ENCODE measurements at regions not wholly inside any gene's neighbourhood (a gene's known extent, or its start where the extent isn't known, plus 50 kb on each side); places are given as distances from the start of the nearest gene placed in this dataset.

GRCh38 chr15:31489281-31489680 is 162.6 kb downstream of the KLF13 start:
- DNase-seq (ENCODE audit: low read depth): no peak
- TF ChIP-seq, protein P1, sequence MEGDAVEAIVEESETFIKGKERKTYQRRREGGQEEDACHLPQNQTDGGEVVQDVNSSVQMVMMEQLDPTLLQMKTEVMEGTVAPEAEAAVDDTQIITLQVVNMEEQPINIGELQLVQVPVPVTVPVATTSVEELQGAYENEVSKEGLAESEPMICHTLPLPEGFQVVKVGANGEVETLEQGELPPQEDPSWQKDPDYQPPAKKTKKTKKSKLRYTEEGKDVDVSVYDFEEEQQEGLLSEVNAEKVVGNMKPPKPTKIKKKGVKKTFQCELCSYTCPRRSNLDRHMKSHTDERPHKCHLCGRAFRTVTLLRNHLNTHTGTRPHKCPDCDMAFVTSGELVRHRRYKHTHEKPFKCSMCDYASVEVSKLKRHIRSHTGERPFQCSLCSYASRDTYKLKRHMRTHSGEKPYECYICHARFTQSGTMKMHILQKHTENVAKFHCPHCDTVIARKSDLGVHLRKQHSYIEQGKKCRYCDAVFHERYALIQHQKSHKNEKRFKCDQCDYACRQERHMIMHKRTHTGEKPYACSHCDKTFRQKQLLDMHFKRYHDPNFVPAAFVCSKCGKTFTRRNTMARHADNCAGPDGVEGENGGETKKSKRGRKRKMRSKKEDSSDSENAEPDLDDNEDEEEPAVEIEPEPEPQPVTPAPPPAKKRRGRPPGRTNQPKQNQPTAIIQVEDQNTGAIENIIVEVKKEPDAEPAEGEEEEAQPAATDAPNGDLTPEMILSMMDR (IDR thresholded peaks at IDR 0.05; ENCODE audit: low read length, missing control alignments): no peak
- no peak overlapping the region for H3K4me3 ChIP-seq (replicated peaks; ENCODE audit: low read depth, low read length)

GRCh38 chr15:31489801-31490646 is 163.4 kb downstream of the KLF13 start:
- peak; percentile 74 for DNase-seq (ENCODE audit: low read depth)

DNA sequence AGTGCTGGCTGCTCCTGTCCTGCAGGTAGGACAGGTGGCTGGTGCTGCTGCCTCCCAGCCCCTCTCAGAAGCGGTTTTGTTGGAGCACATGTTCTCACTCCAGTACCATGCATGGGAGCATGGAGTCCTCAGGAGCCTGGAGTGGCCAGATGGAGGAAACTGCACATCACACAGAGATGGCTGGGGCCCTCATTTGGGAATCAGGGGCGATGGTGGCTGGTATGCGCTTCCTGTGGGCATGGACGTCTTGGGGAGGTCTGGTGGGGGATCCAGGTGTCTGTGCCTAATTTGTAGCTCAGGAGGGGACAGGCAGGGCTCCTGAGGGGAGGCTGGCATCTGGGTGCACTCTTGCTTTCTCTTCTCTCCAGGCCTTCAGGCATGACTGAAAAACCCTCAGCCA is 168.2 kb downstream of the KLF13 start:
- TF ChIP-seq, protein P1 (IDR thresholded peaks at IDR 0.05; ENCODE audit: low read length, missing control alignments): no peak
- no peak for DNase-seq (ENCODE audit: low read depth)
- no peak overlapping the region for H3K4me3 ChIP-seq (replicated peaks; ENCODE audit: low read depth, low read length)

More at GRCh38 chr15:31489801-31490646, 163.4 kb downstream of the KLF13 start:
- H3K4me3 ChIP-seq (replicated peaks; ENCODE audit: low read depth, low read length): no peak overlapping the region
- TF ChIP-seq, protein P1 (IDR thresholded peaks at IDR 0.05; ENCODE audit: low read length, missing control alignments): peak; percentile 93

DNA sequence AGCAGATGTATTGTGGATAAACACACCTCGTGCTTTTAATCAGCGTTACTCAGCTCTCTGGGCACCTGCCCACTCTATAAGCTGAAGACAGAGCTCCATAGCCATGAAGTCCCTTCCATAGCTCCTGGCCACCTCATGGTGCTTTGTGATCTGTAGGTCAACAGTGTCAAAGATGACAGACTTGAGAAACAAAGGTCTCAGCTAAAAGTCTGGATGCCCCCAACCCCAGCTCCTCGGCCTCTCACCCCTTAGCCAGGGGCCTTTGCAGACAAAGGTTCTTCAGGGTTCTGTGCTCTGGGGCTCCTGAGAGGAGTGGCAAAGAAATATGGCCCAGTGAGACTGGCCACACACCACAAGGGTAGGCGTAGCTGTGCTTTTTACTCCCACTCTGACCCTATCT is 168.6 kb downstream of the KLF13 start:
- no peak overlapping the region for H3K4me3 ChIP-seq (replicated peaks; ENCODE audit: low read depth, low read length)
- TF ChIP-seq, protein P1 (IDR thresholded peaks at IDR 0.05; ENCODE audit: low read length, missing control alignments): no peak
- DNase-seq (ENCODE audit: low read depth): no peak

DNA sequence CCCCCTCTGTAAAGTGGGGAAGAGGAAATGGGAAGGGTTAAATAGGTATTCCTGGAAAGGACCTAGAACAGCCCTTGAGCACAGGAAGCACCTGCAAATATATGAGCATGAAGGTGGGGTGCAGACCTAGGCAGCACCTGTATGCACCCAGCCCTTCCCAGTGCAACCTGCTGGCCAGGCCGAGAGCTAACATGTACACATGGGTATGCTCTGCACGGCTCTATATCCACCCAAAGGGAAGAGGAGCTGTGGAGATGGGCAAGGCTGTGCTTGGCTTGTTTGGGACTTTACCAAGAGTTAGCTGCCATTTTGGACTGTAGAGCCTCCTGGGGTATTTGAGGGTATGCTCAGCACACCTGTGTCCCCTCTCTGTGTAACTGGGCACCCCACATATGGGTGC is 171.2 kb downstream of the KLF13 start:
- H3K4me3 ChIP-seq (replicated peaks; ENCODE audit: low read depth, low read length): no peak overlapping the region
- DNase-seq (ENCODE audit: low read depth): no peak
- TF ChIP-seq, protein P1 (IDR thresholded peaks at IDR 0.05; ENCODE audit: low read length, missing control alignments): no peak

DNA sequence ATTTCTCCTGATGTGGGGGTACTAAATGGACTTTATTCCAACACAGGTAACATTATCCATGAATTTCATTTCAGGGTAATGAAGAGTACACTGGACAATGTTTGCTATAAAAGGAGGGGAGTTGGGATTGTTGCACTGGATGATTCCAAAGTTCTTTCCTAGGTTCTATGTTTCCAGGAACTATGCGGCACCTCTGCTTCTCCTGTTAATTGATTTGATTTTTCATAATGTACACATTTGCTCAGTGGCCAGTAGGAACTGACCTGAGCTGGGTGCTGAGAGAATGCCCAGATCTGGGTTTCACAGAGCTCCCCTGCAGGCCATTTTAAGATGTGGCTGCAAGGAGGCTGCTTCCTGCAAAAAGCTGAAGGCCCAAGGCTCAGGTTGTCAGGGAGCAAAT is 171.7 kb downstream of the KLF13 start:
- no peak overlapping the region for H3K4me3 ChIP-seq (replicated peaks; ENCODE audit: low read depth, low read length)
- TF ChIP-seq, protein P1 (IDR thresholded peaks at IDR 0.05; ENCODE audit: low read length, missing control alignments): no peak
- no peak for DNase-seq (ENCODE audit: low read depth)

DNA sequence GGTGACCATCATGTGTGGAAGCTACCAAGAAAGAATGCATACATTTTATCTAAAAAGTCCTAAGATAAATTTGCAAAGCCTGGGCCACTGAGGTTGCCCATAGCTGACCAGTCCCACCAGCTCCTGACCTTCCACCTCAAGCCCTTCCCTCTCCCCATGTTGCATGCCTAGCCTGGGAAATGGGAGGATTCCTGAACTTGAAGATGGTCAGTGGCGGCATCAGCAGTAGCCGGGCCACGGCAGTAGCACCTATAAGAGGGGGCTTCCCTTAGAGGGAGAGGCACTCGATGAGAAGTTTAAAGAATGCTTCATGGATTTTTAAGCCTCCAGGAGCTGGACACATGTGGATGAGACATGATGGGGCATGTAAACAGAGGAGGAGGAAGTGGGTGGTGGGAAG is 172.1 kb downstream of the KLF13 start:
- TF ChIP-seq, protein P1 (IDR thresholded peaks at IDR 0.05; ENCODE audit: low read length, missing control alignments): no peak
- H3K4me3 ChIP-seq (replicated peaks; ENCODE audit: low read depth, low read length): no peak overlapping the region
- no peak for DNase-seq (ENCODE audit: low read depth)
